ENCODE measurements at regions not wholly inside any gene's neighbourhood (a gene's known extent, or its start where the extent isn't known, plus 50 kb on each side); places are given as distances from the start of the nearest gene placed in this dataset.
"Not testable (repeated sequence)": the region's sequence is repeated elsewhere in the genome, so short reads cannot be mapped to it uniquely, and the experiment has no call there.

DNA sequence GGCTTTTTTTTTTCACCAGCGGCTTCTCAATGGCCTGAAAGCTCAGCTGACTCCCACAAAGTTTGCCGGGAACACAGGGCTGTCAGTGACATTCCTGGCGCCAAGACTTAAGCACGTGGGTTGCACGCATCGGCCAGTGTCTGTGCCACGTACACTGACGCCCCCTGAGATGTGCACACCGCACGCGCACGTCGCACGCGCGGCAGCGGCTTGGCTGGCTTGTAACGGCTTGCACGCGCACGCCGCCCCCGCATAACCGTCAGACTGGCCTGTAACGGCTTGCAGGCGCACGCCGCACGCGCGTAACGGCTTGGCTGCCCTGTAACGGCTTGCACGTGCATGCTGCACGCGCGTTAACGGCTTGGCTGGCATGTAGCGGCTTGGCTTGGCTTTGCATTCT lies 63.2 kb downstream of the CCDC74A start:
- H3K9me3 ChIP-seq: no peaks in the 10 kb centered on the region
- DNase-seq (ENCODE audit: extremely low spot score in 2 of 2): no peak
- H3K27ac ChIP-seq: no peak overlapping the region
- no peaks in the 10 kb centered on the region for H3K27me3 ChIP-seq
- no peaks in the 10 kb centered on the region for H3K4me1 ChIP-seq
- H3K4me3 ChIP-seq: no peak overlapping the region
- intact Hi-C loops (cut with DNase I): no loop called here
- no peaks in the 10 kb centered on the region for H3K36me3 ChIP-seq
- TF ChIP-seq POLR2AphosphoS5 (IDR thresholded peaks at IDR 0.05; ENCODE audit: insufficient read depth in 1 of 2, low read depth in 1 of 2) (no peak), POLR2A (IDR thresholded peaks at IDR 0.05) (no peak)

DNA sequence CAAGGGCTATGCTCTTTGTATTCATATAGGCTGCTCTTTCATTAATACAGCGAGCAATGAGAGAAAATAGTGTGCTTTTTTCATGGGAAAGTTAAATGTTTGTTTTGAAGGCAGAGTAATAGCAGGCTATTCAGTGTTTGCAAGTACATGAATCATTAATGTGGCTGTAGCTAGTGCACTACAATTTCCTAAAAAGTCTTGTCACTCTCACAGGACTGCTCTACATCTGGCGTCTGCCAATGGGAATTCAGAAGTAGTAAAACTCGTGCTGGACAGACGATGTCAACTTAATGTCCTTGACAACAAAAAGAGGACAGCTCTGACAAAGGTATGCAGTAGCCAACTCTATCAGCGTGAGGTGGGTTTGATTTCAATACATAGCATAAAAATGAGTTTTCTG lies 68.9 kb downstream of the CCDC74A start:
- intact Hi-C loops (cut with DNase I): not testable (repeated sequence)

GRCh38 chr2:131602444-131602843 lies 74.8 kb downstream of the CCDC74A start:
- H3K27ac ChIP-seq; H3K9me3 ChIP-seq; H3K27me3 ChIP-seq; H3K4me1 ChIP-seq; H3K36me3 ChIP-seq; intact Hi-C loops (cut with DNase I); DNase-seq (ENCODE audit: extremely low spot score in 2 of 2); H3K4me3 ChIP-seq: not testable (repeated sequence)

More for the DNA sequence above, 68.9 kb downstream of the CCDC74A start:
- not testable (repeated sequence) for H3K4me1 ChIP-seq; H3K4me3 ChIP-seq; H3K27ac ChIP-seq; DNase-seq (ENCODE audit: extremely low spot score in 2 of 2); H3K27me3 ChIP-seq; H3K36me3 ChIP-seq; H3K9me3 ChIP-seq

DNA sequence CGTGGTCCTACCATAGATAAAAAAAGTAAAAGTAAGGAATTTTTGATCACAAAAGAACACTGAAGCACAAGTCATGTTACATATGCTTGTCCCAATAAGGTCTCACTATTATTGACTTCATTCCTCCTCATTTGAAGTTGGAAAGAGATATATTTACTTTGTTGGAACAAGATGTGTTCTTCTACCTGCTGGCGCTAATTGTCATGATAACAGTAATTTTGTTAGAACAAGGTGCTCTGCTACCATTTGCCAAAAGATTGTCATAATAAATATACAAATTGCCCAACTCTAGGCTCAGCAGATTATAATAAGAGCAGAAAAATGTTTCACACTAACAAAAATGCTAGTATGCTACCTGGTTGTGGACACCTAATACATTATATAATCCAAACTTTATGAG lies 77.0 kb downstream of the CCDC74A start:
- H3K27ac ChIP-seq; intact Hi-C loops (cut with DNase I); DNase-seq (ENCODE audit: extremely low spot score in 2 of 2); H3K4me3 ChIP-seq; H3K36me3 ChIP-seq; H3K9me3 ChIP-seq; H3K27me3 ChIP-seq; H3K4me1 ChIP-seq: not testable (repeated sequence)

- H3K9me3 ChIP-seq; intact Hi-C loops (cut with DNase I); H3K27ac ChIP-seq; H3K27me3 ChIP-seq; H3K36me3 ChIP-seq; H3K4me1 ChIP-seq; H3K4me3 ChIP-seq; DNase-seq (ENCODE audit: extremely low spot score in 2 of 2): not testable (repeated sequence)
These were observed 78.7 kb downstream of the CCDC74A start for GRCh38 chr2:131606366-131606765.

DNA sequence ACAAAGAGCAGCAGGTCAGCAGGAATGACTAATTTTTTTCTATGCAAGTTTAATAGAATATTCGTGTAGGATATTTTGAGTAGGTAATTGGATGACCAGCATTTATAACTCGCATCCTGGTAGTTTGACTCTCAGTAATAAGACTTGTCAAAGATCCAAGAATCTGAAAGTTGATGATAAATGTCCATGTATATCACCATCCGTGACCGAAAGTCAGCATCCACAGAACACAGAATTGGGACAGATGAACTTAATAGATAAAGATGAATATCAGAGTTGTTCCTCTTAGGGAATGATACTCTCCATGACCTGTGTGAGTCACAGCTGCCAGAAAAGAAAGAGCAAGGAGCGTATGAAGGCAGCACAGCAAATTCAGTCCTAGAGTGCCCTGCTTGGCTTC lies 79.4 kb downstream of the CCDC74A start:
- H3K4me1 ChIP-seq; DNase-seq (ENCODE audit: extremely low spot score in 2 of 2); intact Hi-C loops (cut with DNase I); H3K9me3 ChIP-seq; H3K27me3 ChIP-seq; H3K36me3 ChIP-seq; H3K4me3 ChIP-seq; H3K27ac ChIP-seq: not testable (repeated sequence)

DNA sequence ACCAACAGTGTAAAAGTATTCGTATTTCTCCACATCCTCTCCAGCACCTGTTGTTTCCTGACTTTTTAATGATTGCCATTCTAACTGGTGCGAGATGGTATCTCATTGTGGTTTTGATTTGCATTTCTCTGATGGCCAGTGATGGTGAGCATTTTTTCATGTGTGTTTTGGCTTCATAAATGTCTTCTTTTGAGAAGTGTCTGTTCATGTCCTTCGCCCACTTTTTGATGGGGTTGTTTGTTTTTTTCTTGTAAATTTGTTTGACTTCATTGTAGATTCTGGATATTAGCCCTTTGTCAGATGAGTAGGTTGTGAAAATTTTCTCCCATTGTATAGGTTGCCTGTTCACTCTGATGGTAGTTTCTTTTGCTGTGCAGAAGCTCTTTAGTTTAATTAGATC lies 86.9 kb downstream of the CCDC74A start:
- H3K36me3 ChIP-seq: not testable (repeated sequence)

DNA sequence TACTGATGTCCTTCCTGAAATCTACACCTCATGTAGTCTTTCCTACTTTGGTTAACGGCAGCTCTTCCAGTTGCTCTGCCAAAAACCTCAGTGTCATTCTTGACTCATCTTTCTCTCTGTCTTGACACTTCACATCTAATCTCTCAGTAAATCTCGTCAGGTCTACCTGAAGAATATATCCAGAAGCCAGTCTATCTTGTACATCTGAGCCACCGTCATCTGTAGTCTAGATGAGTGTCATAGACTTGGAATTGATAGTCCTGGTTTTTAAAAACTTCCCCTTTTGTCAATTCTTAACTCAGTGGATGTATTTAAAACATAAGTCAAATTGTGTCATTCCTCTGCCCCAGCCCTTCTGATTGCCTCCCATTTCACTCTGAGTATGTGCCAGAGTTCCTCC lies 90.6 kb downstream of the CCDC74A start:
- DNase-seq (ENCODE audit: extremely low spot score in 2 of 2); H3K36me3 ChIP-seq; H3K9me3 ChIP-seq; H3K27ac ChIP-seq; H3K4me1 ChIP-seq; H3K4me3 ChIP-seq; H3K27me3 ChIP-seq; intact Hi-C loops (cut with DNase I): not testable (repeated sequence)

More for the DNA sequence above, 86.9 kb downstream of the CCDC74A start:
- H3K27me3 ChIP-seq; intact Hi-C loops (cut with DNase I); DNase-seq (ENCODE audit: extremely low spot score in 2 of 2); H3K4me1 ChIP-seq; H3K27ac ChIP-seq; H3K4me3 ChIP-seq; H3K9me3 ChIP-seq: not testable (repeated sequence)

GRCh38 chr2:131622874-131623273 lies 95.2 kb downstream of the CCDC74A start:
- H3K4me1 ChIP-seq; DNase-seq (ENCODE audit: extremely low spot score in 2 of 2); H3K9me3 ChIP-seq; H3K27ac ChIP-seq; H3K27me3 ChIP-seq; intact Hi-C loops (cut with DNase I); H3K36me3 ChIP-seq; H3K4me3 ChIP-seq: not testable (repeated sequence)

DNA sequence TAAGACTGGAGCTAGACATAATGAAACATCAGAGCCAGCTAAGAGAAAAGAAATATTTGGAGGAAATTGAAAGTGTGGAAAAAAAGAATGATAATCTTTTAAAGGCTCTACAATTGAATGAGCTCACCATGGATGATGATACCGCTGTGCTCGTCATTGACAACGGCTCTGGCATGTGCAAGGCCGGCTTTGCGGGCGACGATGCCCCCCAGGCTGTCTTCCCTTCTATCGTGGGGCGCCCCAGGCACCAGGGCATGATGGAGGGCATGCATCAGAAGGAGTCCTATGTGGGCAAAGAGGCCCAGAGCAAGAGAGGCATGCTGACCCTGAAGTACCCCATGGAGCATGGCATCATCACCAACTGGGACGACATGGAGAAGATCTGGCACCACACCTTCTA lies 98.3 kb downstream of the CCDC74A start:
- H3K4me1 ChIP-seq; intact Hi-C loops (cut with DNase I); DNase-seq (ENCODE audit: extremely low spot score in 2 of 2); H3K36me3 ChIP-seq; H3K27me3 ChIP-seq; H3K4me3 ChIP-seq; H3K27ac ChIP-seq; H3K9me3 ChIP-seq: not testable (repeated sequence)

DNA sequence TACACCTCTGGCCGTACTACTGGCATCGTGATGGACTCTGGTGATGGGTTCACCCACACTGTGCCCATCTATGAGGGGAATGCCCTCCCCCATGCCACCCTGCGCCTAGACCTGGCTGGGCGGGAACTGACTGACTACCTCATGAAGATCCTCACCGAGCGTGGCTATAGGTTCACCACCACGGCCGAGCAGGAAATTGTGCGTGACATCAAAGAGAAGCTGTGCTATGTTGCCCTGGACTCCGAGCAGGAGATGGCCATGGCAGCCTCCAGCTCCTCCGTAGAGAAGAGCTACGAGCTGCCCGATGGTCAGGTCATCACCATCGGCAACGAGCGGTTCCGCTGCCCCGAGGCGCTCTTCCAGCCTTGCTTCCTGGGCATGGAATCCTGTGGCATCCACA lies 98.9 kb downstream of the CCDC74A start:
- H3K27me3 ChIP-seq; DNase-seq (ENCODE audit: extremely low spot score in 2 of 2); intact Hi-C loops (cut with DNase I): not testable (repeated sequence)

DNA sequence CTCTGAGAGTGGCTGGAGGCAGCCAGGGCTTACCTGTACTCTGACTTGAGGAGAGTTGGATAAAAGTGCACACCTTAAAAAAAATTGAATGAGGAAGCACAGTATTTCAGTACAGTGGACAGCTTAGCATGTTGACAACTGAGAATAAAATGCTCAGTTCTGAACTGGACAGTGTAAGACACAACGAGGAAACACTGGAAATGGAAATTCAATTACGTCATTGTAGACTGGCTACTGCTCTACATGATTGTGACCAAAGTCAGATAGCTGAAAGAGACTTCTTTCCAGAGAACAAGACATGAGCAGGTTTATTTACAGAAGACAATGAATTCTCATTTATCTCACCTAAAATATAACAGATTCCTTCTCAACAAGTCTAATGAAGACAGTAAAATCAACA lies 100.1 kb downstream of the CCDC74A start:
- H3K36me3 ChIP-seq; H3K9me3 ChIP-seq; intact Hi-C loops (cut with DNase I); H3K4me1 ChIP-seq; H3K4me3 ChIP-seq; DNase-seq (ENCODE audit: extremely low spot score in 2 of 2); H3K27ac ChIP-seq; H3K27me3 ChIP-seq: not testable (repeated sequence)

More for the DNA sequence above, 98.9 kb downstream of the CCDC74A start:
- H3K4me1 ChIP-seq, H3K27ac ChIP-seq, H3K4me3 ChIP-seq, H3K9me3 ChIP-seq, H3K36me3 ChIP-seq: not testable (repeated sequence)

GRCh38 chr2:131631648-131632047 lies 104.0 kb downstream of the CCDC74A start:
- H3K27me3 ChIP-seq; intact Hi-C loops (cut with DNase I); H3K27ac ChIP-seq; H3K4me3 ChIP-seq; H3K36me3 ChIP-seq; DNase-seq (ENCODE audit: extremely low spot score in 2 of 2); H3K9me3 ChIP-seq; H3K4me1 ChIP-seq: not testable (repeated sequence)

DNA sequence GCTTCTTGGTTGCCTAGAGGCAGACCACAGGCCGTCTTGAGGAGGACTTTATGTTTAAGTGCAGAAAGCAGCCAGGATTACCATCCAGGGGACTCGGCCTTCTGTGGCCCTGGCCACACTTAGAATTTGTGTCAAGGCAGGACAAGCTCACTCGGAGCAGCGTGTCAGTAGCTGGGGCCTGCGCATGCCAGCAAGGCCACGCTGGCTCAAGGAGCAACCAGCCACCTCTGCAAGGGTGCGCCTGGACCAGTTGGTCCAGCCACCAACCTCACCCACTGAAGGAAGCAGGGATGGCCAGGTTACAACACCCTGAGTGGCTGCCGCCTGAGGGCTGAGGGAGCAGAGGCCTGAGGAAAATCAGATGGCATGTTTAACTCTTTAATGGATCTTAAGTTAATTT lies 105.7 kb downstream of the CCDC74A start:
- H3K9me3 ChIP-seq; H3K27ac ChIP-seq; DNase-seq (ENCODE audit: extremely low spot score in 2 of 2); intact Hi-C loops (cut with DNase I); H3K4me1 ChIP-seq; H3K4me3 ChIP-seq; H3K36me3 ChIP-seq; H3K27me3 ChIP-seq: not testable (repeated sequence)
